OCI-LY3 (cell line): ENCODE measurements at regions not wholly inside any gene's neighbourhood (a gene's known extent, or its start where the extent isn't known, plus 50 kb on each side); places are given as distances from the start of the nearest gene placed in this dataset.

Experiments used
- H2AFZ ChIP-seq: fragments of 200-600, 300-600 bp; shearing (Covaris generic); 2 replicates; pipeline ENCODE4 v1.6.0; 2014; ENCODE audit warnings: antibody characterized with exemption, low read depth, low read length
- H3K27ac ChIP-seq: fragments of 200-600, 300-600 bp; sonication (generic); 2 replicates; pipeline ENCODE4 v1.5.1; 2014; ENCODE audit warnings: mild to moderate bottlenecking, low read length, moderate library complexity, mixed read lengths
- H3K27me3 ChIP-seq: fragments of 200-600, 300-600 bp; sonication (generic); 2 replicates; pipeline ENCODE4 v1.6.1; 2014; ENCODE audit warnings: low read depth, low read length, mixed read lengths
- H3K36me3 ChIP-seq: fragments of 200-600, 300-600 bp; sonication (generic); replicated peaks from 2 replicates; pipeline ENCODE3; 2014; ENCODE audit warnings: low read depth, low read length, mixed read lengths
- H3K4me1 ChIP-seq: fragments of 300-600, 200-600 bp; sonication (generic); 2 replicates; pipeline ENCODE4 v1.6.1; 2014; ENCODE audit warnings: low read length, mixed read lengths
- H3K4me2 ChIP-seq: fragments of 200-600, 300-600 bp; sonication (generic); 2 replicates; pipeline ENCODE4 v1.6.1; 2014; ENCODE audit warnings: low read length, mixed read lengths
- H3K4me3 ChIP-seq: fragments of 300-600, 200-600 bp; sonication (generic); 2 replicates; pipeline ENCODE4 v1.5.1; 2014; ENCODE audit warnings: antibody characterized with exemption, mild to moderate bottlenecking, low read length, moderate library complexity
- H3K79me2 ChIP-seq: fragments of 300-600, 200-600 bp; shearing (Covaris generic); 2 replicates; pipeline ENCODE4 v1.6.1; 2014; ENCODE audit warnings: mild to moderate bottlenecking, low read length, mixed read lengths
- H3K9ac ChIP-seq: fragments of 300-600, 200-600 bp; shearing (Covaris generic); 2 replicates; pipeline ENCODE4 v1.6.0; 2014; ENCODE audit warnings: mild to moderate bottlenecking, low read length, moderate library complexity
- H3K9me3 ChIP-seq: fragments of 200-600, 300-600 bp; shearing (Covaris generic); 2 replicates; pipeline ENCODE4 v1.6.1; 2014; ENCODE audit warnings: low read length, mixed read lengths; ENCODE audit not compliant: insufficient read depth
- H4K20me1 ChIP-seq: fragments of 200-600, 300-600 bp; sonication (generic); 2 replicates; pipeline ENCODE4 v1.6.1; 2016; ENCODE audit warnings: low read length, mixed read lengths; ENCODE audit not compliant: insufficient read depth
- EZH2phosphoT487 ChIP-seq: fragments of 200-600 bp; shearing (Covaris generic); IDR thresholded peaks from 2 replicates; pipeline ENCODE4 v1.6.1; 2018; ENCODE audit warnings: antibody characterized with exemption, mixed run types, low read depth
- TF ChIP-seq, protein P1 (sequence below): fragments of 200-600, 300-600 bp; sonication (generic); IDR thresholded peaks from 2 replicates; pipeline ENCODE4 v1.5.1; 2014; ENCODE audit warnings: antibody characterized with exemption, low read length, low read depth

DNA sequence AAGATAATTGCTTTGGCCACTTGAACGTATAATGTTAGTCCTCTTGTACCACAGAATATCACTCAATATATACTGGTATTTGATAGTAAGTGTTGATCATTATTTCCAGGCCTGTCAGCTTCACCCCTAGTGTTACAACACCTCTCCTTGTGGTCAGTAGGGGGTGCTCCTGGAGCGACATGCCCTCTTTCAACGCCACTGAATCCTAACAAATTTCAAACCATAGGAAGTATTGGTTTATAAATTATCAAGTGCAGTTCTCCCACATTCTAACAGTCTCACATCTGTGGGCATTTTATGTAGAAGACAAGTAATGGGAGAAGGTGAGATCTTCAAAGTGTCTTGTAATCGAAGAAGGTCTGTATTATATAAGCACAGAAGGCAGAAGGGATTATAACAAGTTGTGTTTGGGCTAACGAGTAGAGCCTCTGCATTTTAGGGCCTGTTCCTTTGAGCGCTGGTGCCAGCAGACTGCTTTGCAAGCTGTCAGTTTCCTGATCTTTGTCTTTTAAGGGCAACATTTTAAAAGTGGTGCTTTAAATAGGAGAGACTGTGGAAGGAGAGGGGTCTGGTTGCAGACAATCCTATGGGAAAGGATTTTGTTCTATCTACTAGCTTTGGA, 57.1 kb upstream of the CEP162 start:
- H2AFZ ChIP-seq: peak overlapping the region; percentile 66
- no peak overlapping the region for H3K4me3 ChIP-seq
- H3K4me1 ChIP-seq: peaks cover 6% of the 10 kb centered on the region; the same call in 1 of the 2 replicates
- no peaks in the 10 kb centered on the region for H3K79me2 ChIP-seq
- no peaks in the 10 kb centered on the region for H3K9me3 ChIP-seq
- no peaks in the 10 kb centered on the region for H3K27me3 ChIP-seq
- no peak overlapping the region for H3K9ac ChIP-seq
- H3K4me2 ChIP-seq: peak overlapping the region; percentile 38
- H3K27ac ChIP-seq: no peak overlapping the region
- TF ChIP-seq EZH2phosphoT487: no peak
- TF ChIP-seq, protein P1, sequence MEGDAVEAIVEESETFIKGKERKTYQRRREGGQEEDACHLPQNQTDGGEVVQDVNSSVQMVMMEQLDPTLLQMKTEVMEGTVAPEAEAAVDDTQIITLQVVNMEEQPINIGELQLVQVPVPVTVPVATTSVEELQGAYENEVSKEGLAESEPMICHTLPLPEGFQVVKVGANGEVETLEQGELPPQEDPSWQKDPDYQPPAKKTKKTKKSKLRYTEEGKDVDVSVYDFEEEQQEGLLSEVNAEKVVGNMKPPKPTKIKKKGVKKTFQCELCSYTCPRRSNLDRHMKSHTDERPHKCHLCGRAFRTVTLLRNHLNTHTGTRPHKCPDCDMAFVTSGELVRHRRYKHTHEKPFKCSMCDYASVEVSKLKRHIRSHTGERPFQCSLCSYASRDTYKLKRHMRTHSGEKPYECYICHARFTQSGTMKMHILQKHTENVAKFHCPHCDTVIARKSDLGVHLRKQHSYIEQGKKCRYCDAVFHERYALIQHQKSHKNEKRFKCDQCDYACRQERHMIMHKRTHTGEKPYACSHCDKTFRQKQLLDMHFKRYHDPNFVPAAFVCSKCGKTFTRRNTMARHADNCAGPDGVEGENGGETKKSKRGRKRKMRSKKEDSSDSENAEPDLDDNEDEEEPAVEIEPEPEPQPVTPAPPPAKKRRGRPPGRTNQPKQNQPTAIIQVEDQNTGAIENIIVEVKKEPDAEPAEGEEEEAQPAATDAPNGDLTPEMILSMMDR: peak; percentile 94
- H3K36me3 ChIP-seq: no peaks in the 10 kb centered on the region
- no peaks in the 10 kb centered on the region for H4K20me1 ChIP-seq

DNA sequence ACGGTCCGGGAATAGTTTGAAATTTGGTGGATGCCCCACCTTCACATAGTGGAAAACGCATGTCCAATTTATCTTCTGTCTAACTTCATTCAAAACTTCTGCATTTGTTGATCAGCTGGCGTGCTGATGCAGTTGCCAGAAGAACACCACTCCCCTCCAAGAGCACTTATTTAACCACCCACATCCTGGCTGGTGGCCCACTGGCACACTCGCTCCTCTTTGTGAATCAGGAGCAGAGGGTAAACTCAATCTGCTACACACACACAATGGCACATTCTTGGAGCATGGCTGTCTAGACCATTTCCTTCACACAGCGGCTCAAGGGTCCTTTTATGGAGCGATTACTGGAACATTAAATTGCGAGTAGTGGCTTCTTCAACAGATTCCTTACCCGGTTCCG, 55.1 kb upstream of the CEP162 start:
- Histone ChIP-seq H3K9ac (no peak overlapping the region), H4K20me1 (no peaks in the 10 kb centered on the region), H2AFZ (no peak overlapping the region), H3K9me3 (no peaks in the 10 kb centered on the region), H3K79me2 (no peaks in the 10 kb centered on the region), H3K4me3 (no peak overlapping the region), H3K27me3 (no peaks in the 10 kb centered on the region), H3K36me3 (no peaks in the 10 kb centered on the region), H3K4me2 (no peak overlapping the region), H3K27ac (no peak overlapping the region), H3K4me1 (peaks cover 6% of the 10 kb centered on the region; the same call in 1 of the 2 replicates)
- TF ChIP-seq, protein P1: no peak
- TF ChIP-seq EZH2phosphoT487: no peak

DNA sequence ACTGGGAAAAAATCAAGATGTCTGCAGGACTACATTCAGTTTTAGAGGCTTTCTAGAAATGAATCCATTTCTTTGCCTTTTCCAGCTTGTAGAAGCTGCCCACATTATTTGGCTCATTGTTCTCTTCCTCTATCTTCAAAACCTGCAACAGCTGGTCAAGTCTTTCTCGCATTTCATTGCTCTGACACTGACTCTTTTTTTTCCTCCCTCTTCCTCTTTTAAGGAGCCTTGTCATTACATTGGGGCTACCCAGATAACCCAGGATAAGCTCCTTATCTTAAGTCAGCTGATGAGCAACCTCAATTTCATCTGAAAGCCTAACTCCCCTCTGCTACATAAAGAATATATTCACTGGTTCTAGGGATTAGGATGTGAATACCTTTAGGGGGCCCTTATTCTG, 53.2 kb upstream of the CEP162 start:
- H3K79me2 ChIP-seq: no peaks in the 10 kb centered on the region
- H2AFZ ChIP-seq: no peak overlapping the region
- no peaks in the 10 kb centered on the region for H3K9me3 ChIP-seq
- no peaks in the 10 kb centered on the region for H4K20me1 ChIP-seq
- H3K4me2 ChIP-seq: no peak overlapping the region
- H3K9ac ChIP-seq: no peak overlapping the region
- H3K4me1 ChIP-seq: peaks cover 6% of the 10 kb centered on the region; the same call in 1 of the 2 replicates
- TF ChIP-seq, protein P1: no peak
- no peak for TF ChIP-seq EZH2phosphoT487
- H3K36me3 ChIP-seq: no peaks in the 10 kb centered on the region
- H3K4me3 ChIP-seq: no peak overlapping the region
- no peaks in the 10 kb centered on the region for H3K27me3 ChIP-seq
- H3K27ac ChIP-seq: no peak overlapping the region

DNA sequence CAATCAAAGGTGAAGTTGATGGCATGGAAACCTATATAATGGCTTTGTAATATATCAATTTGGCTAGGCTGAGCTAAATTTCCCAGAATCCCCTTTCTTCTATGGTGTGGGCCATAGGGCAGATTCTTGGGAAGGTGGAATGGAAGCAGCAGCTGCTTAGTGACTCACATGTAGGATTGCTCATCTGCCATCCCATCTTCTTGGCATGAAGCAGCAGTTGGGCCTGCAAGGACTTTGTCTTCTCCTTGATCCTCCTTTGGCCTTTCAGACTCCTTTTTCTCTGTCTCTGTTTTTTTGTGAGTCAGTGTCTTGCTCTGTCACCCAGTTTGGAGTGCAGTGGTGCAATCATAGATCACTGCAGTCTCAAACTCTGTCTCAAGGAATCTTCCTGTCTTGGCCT, 52.6 kb upstream of the CEP162 start:
- Histone ChIP-seq H3K27me3 (no peaks in the 10 kb centered on the region), H3K4me1 (peaks cover 6% of the 10 kb centered on the region; the same call in 1 of the 2 replicates), H3K36me3 (no peaks in the 10 kb centered on the region), H4K20me1 (no peaks in the 10 kb centered on the region), H2AFZ (no peak overlapping the region), H3K4me3 (no peak overlapping the region), H3K9ac (no peak overlapping the region), H3K9me3 (no peaks in the 10 kb centered on the region), H3K4me2 (no peak overlapping the region), H3K79me2 (no peaks in the 10 kb centered on the region), H3K27ac (no peak overlapping the region)
- TF ChIP-seq, protein P1: no peak
